IMR-90 (cell line): ENCODE measurements at regions not wholly inside any gene's neighbourhood (a gene's known extent, or its start where the extent isn't known, plus 50 kb on each side); places are given as distances from the start of the nearest gene placed in this dataset.

Experiments used
- ATAC-seq: fragments of 200-7000 bp; cut with Tn5 transposase; 2 replicates; pipeline ENCODE4 v1.9.1; 2020; ENCODE audit warnings: low read depth, mild to moderate bottlenecking, moderate library complexity
- BruUV-seq: library from RNA; stranded (reverse); fragments of 400-500 nt; replicated peaks from 2 replicates; lab custom pipeline; 2021; lab: Mats Ljungman, UMichigan
- CTCF ChIA-PET: fragments of 300-600 bp; formaldehyde crosslinking; extraction: SDS; loops from one replicate; lab custom pipeline; 2021; ENCODE audit warnings: antibody characterized with exemption; lab: Yijun Ruan, JAX
- POLR2A ChIA-PET: fragments of 300-600 bp; sonication (Branson Sonifier 250); formaldehyde crosslinking; loops from one replicate; lab custom pipeline; 2022; ENCODE audit warnings: antibody characterized with exemption; ENCODE audit not compliant: unreplicated experiment; lab: Charles Lee
- DNase-seq: peaks from one replicate; pipeline ENCODE4 v3.0.0; 2013
- H2AFZ ChIP-seq: replicated peaks from 2 replicates; pipeline ENCODE3; 2013; ENCODE audit warnings: low read length, mild to moderate bottlenecking; ENCODE audit not compliant: poor library complexity
- H2AK5ac ChIP-seq: 2 replicates; pipeline ENCODE4 v1.6.1; 2013; ENCODE audit warnings: low read depth, low read length, inconsistent platforms
- H2AK9ac ChIP-seq: replicated peaks from 2 replicates; pipeline ENCODE3; 2013; ENCODE audit warnings: mild to moderate bottlenecking, low read depth, low read length, moderate library complexity; ENCODE audit not compliant: poor library complexity
- H2BK120ac ChIP-seq: 2 replicates; pipeline ENCODE4 v1.6.1; 2013; ENCODE audit warnings: low read depth, low read length, inconsistent platforms
- H2BK15ac ChIP-seq: 3 replicates; pipeline ENCODE4 v1.6.1; 2013; ENCODE audit warnings: low read depth, low read length, inconsistent platforms
- H2BK20ac ChIP-seq: 2 replicates; pipeline ENCODE4 v1.6.1; 2013; ENCODE audit warnings: low read depth, mild to moderate bottlenecking, inconsistent platforms, low read length, moderate library complexity
- H2BK5ac ChIP-seq: 2 replicates; pipeline ENCODE4 v1.6.1; 2013; ENCODE audit warnings: mild to moderate bottlenecking, low read depth, low read length, inconsistent platforms; ENCODE audit not compliant: poor library complexity, severe bottlenecking
- H3K14ac ChIP-seq: replicated peaks from 2 replicates; pipeline ENCODE4 v1.6.1; 2013; ENCODE audit warnings: low read depth, low read length, inconsistent platforms
- H3K18ac ChIP-seq: 2 replicates; pipeline ENCODE4 v1.6.1; 2013; ENCODE audit warnings: low read depth, low read length, control low read depth
- H3K23ac ChIP-seq: 2 replicates; pipeline ENCODE4 v1.6.1; 2013; ENCODE audit warnings: low read depth, low read length, inconsistent platforms
- H3K27ac ChIP-seq: 2 replicates; pipeline ENCODE4 v1.5.1; 2013; ENCODE audit warnings: mild to moderate bottlenecking, control low read depth, low read length; ENCODE audit not compliant: insufficient read depth
- H3K27me3 ChIP-seq: 2 replicates; pipeline ENCODE4 v1.6.1; 2013; ENCODE audit warnings: low read length; ENCODE audit not compliant: control insufficient read depth, insufficient read depth
- H3K36me3 ChIP-seq: 2 replicates; pipeline ENCODE4 v1.6.1; 2013; ENCODE audit warnings: low read length, mixed read lengths; ENCODE audit not compliant: control insufficient read depth, insufficient read depth
- H3K4ac ChIP-seq: 2 replicates; pipeline ENCODE4 v1.6.1; 2013; ENCODE audit warnings: low read depth, low read length, inconsistent platforms
- H3K4me1 ChIP-seq: 2 replicates; pipeline ENCODE4 v1.6.1; 2013; ENCODE audit warnings: low read length, mixed read lengths; ENCODE audit not compliant: control insufficient read depth, insufficient read depth
- H3K4me2 ChIP-seq: 2 replicates; pipeline ENCODE4 v1.6.1; 2013; ENCODE audit warnings: low read depth, mild to moderate bottlenecking, control low read depth, low read length, moderate library complexity
- H3K4me3 ChIP-seq: 2 replicates; pipeline ENCODE4 v1.5.1; 2013; ENCODE audit warnings: low read depth, mild to moderate bottlenecking, control low read depth, low read length, moderate library complexity; ENCODE audit not compliant: insufficient read depth
- H3K56ac ChIP-seq: 2 replicates; pipeline ENCODE4 v1.6.1; 2013; ENCODE audit warnings: low read length, inconsistent platforms; ENCODE audit not compliant: insufficient read depth; ENCODE audit errors: extremely low read depth
- H3K79me1 ChIP-seq, 2 experiments: 2 replicates each; pipeline ENCODE4 v1.6.1; 2013; ENCODE audit warnings: low read length in 2 of 2, inconsistent platforms in 1 of 2, low read depth in 1 of 2
- H3K9ac ChIP-seq: 2 replicates; pipeline ENCODE4 v1.6.1; 2013; ENCODE audit warnings: low read depth, low read length, control low read depth
- H3K9me1 ChIP-seq: 2 replicates; pipeline ENCODE4 v1.6.1; 2013; ENCODE audit warnings: low read length, inconsistent platforms; ENCODE audit not compliant: insufficient read depth
- H3K9me3 ChIP-seq: 2 replicates; pipeline ENCODE4 v1.6.1; 2013; ENCODE audit warnings: low read length; ENCODE audit not compliant: control insufficient read depth, insufficient read depth
- H4K20me1 ChIP-seq: 2 replicates; pipeline ENCODE4 v1.6.1; 2013; ENCODE audit warnings: low read length, inconsistent platforms; ENCODE audit not compliant: insufficient read depth
- H4K5ac ChIP-seq: 2 replicates; pipeline ENCODE4 v1.6.1; 2013; ENCODE audit warnings: mild to moderate bottlenecking, low read depth, low read length, control low read depth
- H4K8ac ChIP-seq, 2 experiments: 2 replicates each; pipeline ENCODE4 v1.6.1; 2013; ENCODE audit warnings: low read depth in 2 of 2, low read length in 2 of 2, control low read depth in 1 of 2, inconsistent platforms in 1 of 2
- H4K91ac ChIP-seq: 2 replicates; pipeline ENCODE4 v1.6.1; 2013; ENCODE audit warnings: low read depth, low read length, inconsistent platforms; ENCODE audit not compliant: insufficient read depth
- CEBPB ChIP-seq: IDR thresholded peaks from 2 replicates; pipeline ENCODE4 v1.6.1; 2012; ENCODE audit warnings: low read depth, low read length, improper control_type of control experiment
- FOS ChIP-seq: fragments of 150-350 bp; IDR thresholded peaks from 2 replicates; pipeline ENCODE4 v1.6.1; 2016; ENCODE audit warnings: low read depth, low read length
- MAZ ChIP-seq: IDR thresholded peaks from 2 replicates; pipeline ENCODE4 v1.6.1; 2012; ENCODE audit warnings: low read depth, mild to moderate bottlenecking, low read length, improper control_type of control experiment, moderate library complexity, borderline replicate concordance
- MXI1 ChIP-seq: IDR thresholded peaks from 2 replicates; pipeline ENCODE4 v1.6.1; 2012; ENCODE audit warnings: low read depth, mild to moderate bottlenecking, low read length, moderate library complexity, borderline replicate concordance
- POLR2A ChIP-seq: IDR thresholded peaks from 2 replicates; pipeline ENCODE4 v1.6.1; 2012; ENCODE audit warnings: mild to moderate bottlenecking, low read depth, low read length
- WGBS, 2 experiments: methylation state at CpG; one replicate each; pipeline versions ENCODE4 v1.1.5 to v1.1.7; 2013; ENCODE audit warnings: missing lambda C conversion rate in 2 of 2; ENCODE audit not compliant: insufficient read length in 1 of 2; ENCODE audit errors: extremely low coverage in 2 of 2; 5-methylcytosine and 5-hydroxymethylcytosine counted together
- dilution Hi-C: fragments of 300-500 bp; cut with HindIII; formaldehyde crosslinking; loops from one replicate; pipeline ENCODE4 v1.14.3; 2018; ENCODE audit warnings: low sequenced_read_pairs; ENCODE audit not compliant: unreplicated experiment
- in situ Hi-C: fragments of 300-500 bp; cut with MboI; formaldehyde crosslinking; loops from 3 replicates; pipeline ENCODE4 v1.14.3; 2019; ENCODE audit warnings: low sequenced_read_pairs, inconsistent platforms, mixed read lengths
- intact Hi-C: fragments of 100-400 bp; cut with micrococcal nuclease; formaldehyde crosslinking; loops from 2 replicates; pipeline ENCODE4 v1.10.0; 2022

GRCh38 chr12:86950043-86950442, 693.9 kb upstream of the MGAT4C start:
- Histone ChIP-seq H4K8ac (no peak overlapping the region), H3K9me1 (no peaks in the 10 kb centered on the region), H2AK5ac (no peak overlapping the region), H3K79me1 (no peaks in the 10 kb centered on the region), H3K4ac (no peak overlapping the region), H3K9ac (no peak overlapping the region), H3K18ac (no peak overlapping the region), H3K23ac (no peak overlapping the region), H2BK5ac (no peak overlapping the region), H3K56ac (no peak overlapping the region), H2BK20ac (no peak overlapping the region), H3K27me3 (no peaks in the 10 kb centered on the region), H2AK9ac (no peak overlapping the region), H3K9me3 (no peaks in the 10 kb centered on the region), H4K91ac (no peak overlapping the region), H2BK120ac (no peak overlapping the region), H3K14ac (no peak overlapping the region), H3K4me3 (no peak overlapping the region), H3K4me1 (no peaks in the 10 kb centered on the region), H3K27ac (no peak overlapping the region), H3K36me3 (no peaks in the 10 kb centered on the region), H2AFZ (no peak overlapping the region), H3K4me2 (no peak overlapping the region), H4K20me1 (no peaks in the 10 kb centered on the region), H2BK15ac (no peak overlapping the region), H4K5ac (no peak overlapping the region)
- ATAC-seq (no peak), DNase-seq (no peak)
- intact Hi-C loops (no loop called here), in situ Hi-C loops (loop anchor here (25.0 kb wide), 1 partner anchor 912 kb away; no protein-coding TSS in a partner anchor), dilution Hi-C loops (no loop called here)
- CTCF ChIA-PET: no interaction called here
- no TSS peak for BruUV-seq
- no peak for TF ChIP-seq POLR2A
- TF ChIP-seq FOS: no peak
- no peak for TF ChIP-seq MAZ
- peak; percentile 65 for TF ChIP-seq CEBPB
- TF ChIP-seq MXI1: no peak
- WGBS, 2 experiments: no CpG with 5 or more reads among the region's 1 CpG
- POLR2A ChIA-PET: no interaction called here
